HG03060 (cell line): ENCODE measurements at regions not wholly inside any gene's neighbourhood (a gene's known extent, or its start where the extent isn't known, plus 50 kb on each side); places are given as distances from the start of the nearest gene placed in this dataset.

Source experiments
- ATAC-seq: cut with Tn5 transposase; IDR thresholded peaks from one replicate; pipeline ENCODE4 v1.9.1; 2021; ENCODE audit warnings: low read depth, moderate number of reproducible peaks; ENCODE audit not compliant: unreplicated experiment

GRCh38 chr12:124448955-124449622 lies 118.3 kb downstream of the NCOR2 start:
- no peak for ATAC-seq

GRCh38 chr12:124448241-124448954 lies 119.0 kb downstream of the NCOR2 start:
- ATAC-seq = no peak

- ATAC-seq = no peak
Measured at GRCh38 chr12:124446364-124446763, 121.0 kb downstream of the NCOR2 start.

- ATAC-seq = no peak
Measured at GRCh38 chr12:124445826-124446225, 121.6 kb downstream of the NCOR2 start.

- ATAC-seq = no peak
Measured at GRCh38 chr12:124445121-124445718, 122.2 kb downstream of the NCOR2 start.

- no peak for ATAC-seq
Measured at GRCh38 chr12:124443931-124444712, 123.3 kb downstream of the NCOR2 start.

GRCh38 chr12:124442772-124443445 lies 124.5 kb downstream of the NCOR2 start:
- ATAC-seq = no peak

- ATAC-seq = no peak
Measured at GRCh38 chr12:124442281-124442680, 125.1 kb downstream of the NCOR2 start.

GRCh38 chr12:124441443-124442194 lies 125.8 kb downstream of the NCOR2 start:
- no peak for ATAC-seq

- no peak for ATAC-seq
Measured at GRCh38 chr12:124440841-124441381, 126.5 kb downstream of the NCOR2 start.

GRCh38 chr12:124440031-124440626 lies 127.3 kb downstream of the NCOR2 start:
- no peak for ATAC-seq

GRCh38 chr12:124438437-124439056 lies 128.9 kb downstream of the NCOR2 start:
- ATAC-seq = no peak

GRCh38 chr12:124437617-124438436 lies 129.6 kb downstream of the NCOR2 start:
- no peak for ATAC-seq

- no peak for ATAC-seq
Measured at GRCh38 chr12:124437121-124437520, 130.3 kb downstream of the NCOR2 start.

GRCh38 chr12:124436366-124436765 lies 131.0 kb downstream of the NCOR2 start:
- ATAC-seq = no peak

- no peak for ATAC-seq
Measured at GRCh38 chr12:124435806-124436345, 131.5 kb downstream of the NCOR2 start.

GRCh38 chr12:124434951-124435805 lies 132.2 kb downstream of the NCOR2 start:
- no peak for ATAC-seq
